Retinal pigment epithelial cell (primary cell): ENCODE measurements at regions not wholly inside any gene's neighbourhood (a gene's known extent, or its start where the extent isn't known, plus 50 kb on each side); places are given as distances from the start of the nearest gene placed in this dataset.

Experiments used
- DNase-seq: peaks from one replicate; pipeline ENCODE4 v3.0.0-alpha.2; 2010; ENCODE audit warnings: low read depth
- H3K4me3 ChIP-seq: 2 replicates; pipeline ENCODE4 v1.5.1; 2011; ENCODE audit warnings: mild to moderate bottlenecking, low read length, control low read depth, moderate library complexity
- CTCF ChIP-seq: conservative IDR thresholded peaks from 2 replicates; pipeline ENCODE4 v1.5.1; 2011; ENCODE audit warnings: low read depth, low read length, control low read depth, inconsistent platforms

GRCh38 chr6:3643921-3644738, 107.4 kb downstream of the PXDC1 start:
- no peak for DNase-seq
- TF ChIP-seq CTCF: no peak
- no peak overlapping the region for H3K4me3 ChIP-seq

GRCh38 chr6:3640868-3641267, 110.6 kb downstream of the PXDC1 start:
- no peak for DNase-seq
- no peak for TF ChIP-seq CTCF
- H3K4me3 ChIP-seq: no peak overlapping the region

GRCh38 chr6:3638662-3639061, 112.9 kb downstream of the PXDC1 start:
- no peak for TF ChIP-seq CTCF
- H3K4me3 ChIP-seq: no peak overlapping the region
- DNase-seq: no peak

- no peak for TF ChIP-seq CTCF
- H3K4me3 ChIP-seq: no peak overlapping the region
- DNase-seq: no peak
These were observed 115.5 kb downstream of the PXDC1 start for GRCh38 chr6:3636060-3636459.

- no peak for TF ChIP-seq CTCF
- no peak overlapping the region for H3K4me3 ChIP-seq
- DNase-seq: no peak
These were observed 116.0 kb downstream of the PXDC1 start for GRCh38 chr6:3635482-3635881.

- no peak for DNase-seq
- H3K4me3 ChIP-seq: no peak overlapping the region
- TF ChIP-seq CTCF: no peak
These were observed 117.2 kb downstream of the PXDC1 start for GRCh38 chr6:3634280-3634816.

- no peak for DNase-seq
- no peak for TF ChIP-seq CTCF
- H3K4me3 ChIP-seq: no peak overlapping the region
These were observed 117.8 kb downstream of the PXDC1 start for GRCh38 chr6:3633711-3634110.
